OCI-LY1 (cell line): ENCODE measurements at regions not wholly inside any gene's neighbourhood (a gene's known extent, or its start where the extent isn't known, plus 50 kb on each side); places are given as distances from the start of the nearest gene placed in this dataset.

Source experiments
- CTCF ChIP-seq: fragments of 200-600 bp; sonication (generic), shearing (Covaris generic); IDR thresholded peaks from 2 replicates; pipeline ENCODE4 v1.5.1; 2017; ENCODE audit warnings: mild to moderate bottlenecking, antibody characterized with exemption, low read length, moderate library complexity, mixed read lengths
- EZH2 ChIP-seq: fragments of 200-600 bp; sonication (generic), shearing (Covaris generic); IDR thresholded peaks from 2 replicates; pipeline ENCODE4 v1.8.0; 2017; ENCODE audit warnings: borderline replicate concordance, mixed run types, mild to moderate bottlenecking, antibody characterized with exemption, low read length, moderate library complexity, mixed read lengths

- TF ChIP-seq CTCF (no peak), EZH2 (no peak)
These were observed 143.8 kb upstream of the CPXCR1 start for GRCh38 chrX:88603237-88603636.
